ENCODE measurements at regions not wholly inside any gene's neighbourhood (a gene's known extent, or its start where the extent isn't known, plus 50 kb on each side); places are given as distances from the start of the nearest gene placed in this dataset.

DNA sequence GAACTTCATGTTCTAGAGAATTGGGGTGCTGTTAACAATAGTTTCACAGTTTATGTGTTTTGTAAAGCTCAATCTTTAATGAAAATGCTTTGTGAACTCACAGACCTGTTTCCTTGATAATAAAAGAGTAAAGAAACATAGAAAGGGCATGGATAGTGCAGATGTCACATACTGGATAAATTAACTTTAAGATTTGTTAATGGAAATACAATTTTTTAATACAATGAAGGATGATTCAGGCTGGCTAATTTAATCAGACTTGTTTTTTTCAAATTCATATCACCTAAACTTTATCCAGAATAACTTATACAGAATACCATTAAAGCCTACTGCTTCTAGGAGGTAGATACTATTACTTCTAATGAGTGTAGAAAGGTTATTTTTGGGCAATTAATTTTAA lies 1033.5 kb upstream of the SLC10A2 start:
- TF ChIP-seq CTCF (IDR thresholded peaks at IDR 0.05), result no peak
- Histone ChIP-seq H3K4me3 (no peak overlapping the region), H3K36me3 (no peaks in the 10 kb centered on the region), H3K4me1 (no peaks in the 10 kb centered on the region), H3K27ac (no peak overlapping the region), H3K27me3 (no peaks in the 10 kb centered on the region), H3K9me3 (no peaks in the 10 kb centered on the region)
- intact Hi-C loops (cut with DNase I; ENCODE audit: low total_unique reads), result no loop called here
- no peak for DNase-seq

DNA sequence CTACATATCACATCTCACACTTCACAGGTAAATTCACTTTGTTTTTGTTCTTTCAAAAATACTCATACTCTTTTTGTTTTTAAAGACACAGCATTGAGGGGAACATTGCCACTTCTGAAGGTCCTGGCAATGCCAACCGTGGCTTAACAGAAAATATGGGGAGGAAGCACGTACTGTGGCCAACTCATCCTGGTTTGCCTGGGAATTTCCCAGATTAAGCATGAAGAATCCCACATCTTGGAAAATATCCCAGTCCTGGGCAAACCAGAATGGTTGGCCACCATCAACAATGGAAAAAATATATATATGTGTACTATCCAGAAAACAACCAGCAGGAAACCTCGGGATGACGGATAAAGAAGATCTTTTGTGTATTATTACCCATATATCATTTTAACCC lies 1032.2 kb upstream of the SLC10A2 start:
- Histone ChIP-seq H3K4me1 (no peaks in the 10 kb centered on the region), H3K36me3 (no peaks in the 10 kb centered on the region), H3K27me3 (no peaks in the 10 kb centered on the region), H3K4me3 (no peak overlapping the region), H3K9me3 (no peaks in the 10 kb centered on the region), H3K27ac (no peak overlapping the region)
- TF ChIP-seq CTCF (IDR thresholded peaks at IDR 0.05), result no peak
- intact Hi-C loops (cut with DNase I; ENCODE audit: low total_unique reads), result no loop called here
- no peak for DNase-seq

GRCh38 chr13:104086759-104087158 lies 1020.5 kb upstream of the SLC10A2 start:
- intact Hi-C loops (cut with DNase I; ENCODE audit: low total_unique reads), result no loop called here
- H3K27me3 ChIP-seq, result no peaks in the 10 kb centered on the region
- DNase-seq, result no peak
- H3K36me3 ChIP-seq, result no peaks in the 10 kb centered on the region
- no peaks in the 10 kb centered on the region for H3K4me1 ChIP-seq
- no peak overlapping the region for H3K4me3 ChIP-seq
- no peak overlapping the region for H3K27ac ChIP-seq
- H3K9me3 ChIP-seq, result peaks cover 0 to 6% (median 0%) of the 10 kb centered on the region in 3 donors
- no peak for TF ChIP-seq CTCF (IDR thresholded peaks at IDR 0.05)

- Histone ChIP-seq H3K9me3 (peaks cover 0 to 6% (median 0%) of the 10 kb centered on the region in 3 donors), H3K4me1 (no peaks in the 10 kb centered on the region), H3K27ac (no peak overlapping the region), H3K4me3 (no peak overlapping the region), H3K27me3 (no peaks in the 10 kb centered on the region), H3K36me3 (no peaks in the 10 kb centered on the region)
- TF ChIP-seq CTCF (IDR thresholded peaks at IDR 0.05), result no peak
- no peak for DNase-seq
- intact Hi-C loops (cut with DNase I; ENCODE audit: low total_unique reads), result no loop called here
Measured at GRCh38 chr13:104086210-104086609, 1020.0 kb upstream of the SLC10A2 start.

DNA sequence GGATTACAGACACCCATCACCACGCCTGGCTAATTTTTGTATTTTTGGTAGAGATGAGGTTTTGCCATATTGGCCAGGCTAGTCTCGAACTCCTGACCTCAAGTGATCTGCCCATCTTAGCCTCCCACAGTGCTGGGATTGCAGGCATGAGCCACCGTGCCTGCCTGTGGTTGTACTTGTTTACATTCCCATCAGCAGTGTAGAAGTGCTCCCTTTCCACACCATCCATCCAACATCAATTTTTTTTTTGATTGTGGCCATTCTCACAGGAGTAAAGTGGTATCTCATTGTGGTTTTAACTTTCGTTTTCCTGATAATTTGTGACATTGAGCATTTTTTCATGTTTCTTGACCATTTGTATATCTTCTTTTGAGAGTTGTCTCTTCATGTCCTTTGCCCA lies 1019.4 kb upstream of the SLC10A2 start:
- intact Hi-C loops (cut with DNase I; ENCODE audit: low total_unique reads), result no loop called here
- Histone ChIP-seq H3K9me3 (peaks cover 0 to 6% (median 0%) of the 10 kb centered on the region in 3 donors), H3K36me3 (no peaks in the 10 kb centered on the region), H3K27ac (no peak overlapping the region), H3K27me3 (no peaks in the 10 kb centered on the region), H3K4me1 (no peaks in the 10 kb centered on the region), H3K4me3 (no peak overlapping the region)
- no peak for TF ChIP-seq CTCF (IDR thresholded peaks at IDR 0.05)
- no peak for DNase-seq

GRCh38 chr13:104074326-104074725 lies 1008.1 kb upstream of the SLC10A2 start:
- intact Hi-C loops (cut with DNase I; ENCODE audit: low total_unique reads), result no loop called here
- TF ChIP-seq CTCF (IDR thresholded peaks at IDR 0.05), result no peak
- Histone ChIP-seq H3K9me3 (no peaks in the 10 kb centered on the region), H3K4me3 (no peak overlapping the region), H3K27me3 (no peaks in the 10 kb centered on the region), H3K4me1 (no peaks in the 10 kb centered on the region), H3K36me3 (no peaks in the 10 kb centered on the region), H3K27ac (no peak overlapping the region)
- no peak for DNase-seq
